ENCODE measurements at regions not wholly inside any gene's neighbourhood (a gene's known extent, or its start where the extent isn't known, plus 50 kb on each side); places are given as distances from the start of the nearest gene placed in this dataset.
A peak's percentile ranks its signal among the peaks of the same experiment; 100 is the strongest.
"Not testable (repeated sequence)": the region's sequence is repeated elsewhere in the genome, so short reads cannot be mapped to it uniquely, and the experiment has no call there.

DNA sequence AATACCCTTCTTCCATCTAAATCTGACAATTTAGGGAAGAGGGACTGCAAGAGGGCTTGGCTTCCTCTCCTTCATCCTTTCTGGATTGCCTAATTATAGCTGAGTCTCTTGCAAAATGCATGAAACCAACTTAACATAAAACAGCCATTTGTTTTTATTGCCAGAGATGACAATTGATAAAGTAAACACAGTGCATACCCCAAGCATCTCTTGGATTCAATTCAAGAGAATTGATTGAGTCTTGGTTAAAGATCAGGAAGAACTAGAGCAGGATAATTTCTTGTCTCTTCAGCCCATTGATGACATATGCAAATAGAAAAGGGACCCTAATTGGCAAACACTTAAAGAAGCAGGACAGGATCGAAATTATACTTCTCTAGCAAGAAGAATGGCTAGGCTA, 617.1 kb upstream of the PTBP2 start:
- Histone ChIP-seq H3K4me3 (no peak overlapping the region), H3K9me3 (ENCODE audit: low read depth, low read length) (no peaks in the 10 kb centered on the region), H3K9ac (ENCODE audit: insufficient read length) (no peak overlapping the region), H3K36me3 (ENCODE audit: insufficient read depth, low read length) (no peaks in the 10 kb centered on the region), H3K27ac (no peak overlapping the region)
- TF ChIP-seq EZH2 (IDR thresholded peaks at IDR 0.05) (no peak), FOXP2 (optimal IDR thresholded peaks at IDR 0.05; ENCODE audit: control extremely low read depth, extremely low read length, insufficient read depth) (no peak), POLR2AphosphoS5 (IDR thresholded peaks at IDR 0.05; ENCODE audit: borderline replicate concordance, low read depth, low read length) (no peak)
- no peak for DNase-seq (ENCODE audit: low read depth, low spot score)

DNA sequence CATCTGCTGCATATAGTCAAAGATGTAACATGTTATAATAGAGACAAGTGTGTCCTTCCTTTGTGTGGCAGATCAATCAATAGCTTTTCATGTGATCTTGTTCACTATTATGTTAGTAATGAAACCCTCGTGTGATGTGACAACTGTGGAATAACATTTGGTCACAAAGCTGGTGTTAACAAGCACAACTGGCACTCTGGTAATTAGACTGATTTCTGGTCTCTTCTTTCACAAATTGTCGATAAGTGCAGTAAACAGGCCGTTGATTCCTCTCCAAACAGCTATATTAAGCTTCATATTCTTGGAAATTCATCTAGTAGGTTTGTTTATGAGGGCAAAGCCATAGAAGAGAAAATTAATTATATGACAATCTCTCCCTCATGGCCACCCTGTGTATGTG, 616.7 kb upstream of the PTBP2 start:
- Histone ChIP-seq H3K36me3 (ENCODE audit: insufficient read depth, low read length) (no peaks in the 10 kb centered on the region), H3K4me3 (no peak overlapping the region), H3K27ac (no peak overlapping the region), H3K9me3 (ENCODE audit: low read depth, low read length) (no peaks in the 10 kb centered on the region), H3K9ac (ENCODE audit: insufficient read length) (no peak overlapping the region)
- TF ChIP-seq EZH2 (IDR thresholded peaks at IDR 0.05) (no peak), FOXP2 (optimal IDR thresholded peaks at IDR 0.05; ENCODE audit: control extremely low read depth, extremely low read length, insufficient read depth) (no peak), POLR2AphosphoS5 (IDR thresholded peaks at IDR 0.05; ENCODE audit: borderline replicate concordance, low read depth, low read length) (no peak)
- DNase-seq (ENCODE audit: low read depth, low spot score) = no peak

DNA sequence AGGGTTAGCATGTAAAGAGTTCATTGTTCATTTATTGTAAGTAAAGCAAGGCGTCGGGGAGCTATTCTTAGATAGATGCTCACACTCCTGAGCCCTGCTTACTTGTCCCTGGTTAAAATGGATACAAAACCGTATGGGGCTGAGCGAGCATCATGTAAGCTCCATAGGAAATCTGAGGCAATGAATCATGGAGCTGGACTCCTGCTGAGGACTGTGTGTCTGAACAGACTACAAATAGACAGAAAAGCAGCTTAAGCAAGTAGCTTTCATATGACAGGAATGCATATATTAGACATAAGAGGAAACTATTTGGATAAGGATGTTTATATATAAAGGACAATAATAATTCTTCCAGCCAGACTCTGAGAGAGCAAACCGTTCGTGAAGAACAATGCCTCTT, 604.9 kb upstream of the PTBP2 start:
- H3K9me3 ChIP-seq (ENCODE audit: low read depth, low read length) = no peaks in the 10 kb centered on the region
- no peak for TF ChIP-seq EZH2 (IDR thresholded peaks at IDR 0.05)
- TF ChIP-seq POLR2AphosphoS5 (IDR thresholded peaks at IDR 0.05; ENCODE audit: borderline replicate concordance, low read depth, low read length) = no peak
- no peak for TF ChIP-seq FOXP2 (optimal IDR thresholded peaks at IDR 0.05; ENCODE audit: control extremely low read depth, extremely low read length, insufficient read depth)
- H3K9ac ChIP-seq (ENCODE audit: insufficient read length) = no peak overlapping the region
- H3K4me3 ChIP-seq = no peak overlapping the region
- H3K27ac ChIP-seq = no peak overlapping the region
- DNase-seq (ENCODE audit: low read depth, low spot score) = peak; percentile 14
- H3K36me3 ChIP-seq (ENCODE audit: insufficient read depth, low read length) = no peaks in the 10 kb centered on the region

DNA sequence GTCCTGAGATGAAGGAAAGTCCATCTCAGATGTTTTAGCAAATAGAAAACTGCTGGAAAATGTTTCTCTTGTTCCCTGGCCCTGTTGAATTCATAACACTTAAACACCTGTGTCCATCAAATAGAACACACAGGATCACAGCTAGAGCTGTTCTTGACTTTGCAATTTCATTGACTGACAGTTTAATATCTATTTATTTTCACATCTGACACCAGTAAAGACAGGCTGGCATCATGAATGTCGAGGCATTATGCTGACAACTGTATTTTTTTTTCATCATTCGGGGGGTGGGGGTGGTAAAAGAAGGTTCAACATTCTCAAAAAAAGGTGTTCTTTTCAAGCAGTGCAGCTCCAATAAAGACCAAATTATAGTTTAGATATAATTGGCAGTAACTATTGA, 591.2 kb upstream of the PTBP2 start:
- DNase-seq (ENCODE audit: low read depth, low spot score) = no peak
- TF ChIP-seq EZH2 (IDR thresholded peaks at IDR 0.05) (no peak), POLR2AphosphoS5 (IDR thresholded peaks at IDR 0.05; ENCODE audit: borderline replicate concordance, low read depth, low read length) (no peak), FOXP2 (optimal IDR thresholded peaks at IDR 0.05; ENCODE audit: control extremely low read depth, extremely low read length, insufficient read depth) (no peak)
- Histone ChIP-seq H3K27ac (no peak overlapping the region), H3K9ac (ENCODE audit: insufficient read length) (no peak overlapping the region), H3K9me3 (ENCODE audit: low read depth, low read length) (no peaks in the 10 kb centered on the region), H3K4me3 (no peak overlapping the region), H3K36me3 (ENCODE audit: insufficient read depth, low read length) (no peaks in the 10 kb centered on the region)

DNA sequence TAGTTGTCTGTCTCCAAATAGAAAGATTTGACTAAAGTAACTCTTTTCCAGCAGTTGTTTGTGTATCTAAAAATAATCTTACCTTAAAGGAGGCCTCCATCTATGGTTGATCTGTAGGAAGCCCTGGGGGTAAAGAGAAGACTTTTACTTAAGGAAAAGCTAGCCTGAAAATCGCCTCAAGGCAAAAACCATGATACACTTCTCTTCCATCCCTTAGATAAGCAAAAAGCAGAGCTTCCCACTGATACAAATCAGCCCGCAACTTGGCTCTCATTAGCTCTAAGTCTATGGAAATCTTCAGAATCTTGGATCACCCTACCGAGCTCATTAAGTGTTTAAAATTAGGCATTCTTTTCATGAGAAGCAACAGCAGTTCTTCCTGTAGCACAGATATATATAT, 576.9 kb upstream of the PTBP2 start:
- H3K9ac ChIP-seq (ENCODE audit: insufficient read length) = no peak overlapping the region
- H3K36me3 ChIP-seq (ENCODE audit: insufficient read depth, low read length) = no peaks in the 10 kb centered on the region
- DNase-seq (ENCODE audit: low read depth, low spot score) = peak; percentile 98
- H3K27ac ChIP-seq = peak overlapping the region; percentile 92
- peak; percentile 22; the same call in 1 of the 2 replicates for TF ChIP-seq POLR2AphosphoS5 (IDR thresholded peaks at IDR 0.05; ENCODE audit: borderline replicate concordance, low read depth, low read length)
- no peak for TF ChIP-seq FOXP2 (optimal IDR thresholded peaks at IDR 0.05; ENCODE audit: control extremely low read depth, extremely low read length, insufficient read depth)
- TF ChIP-seq EZH2 (IDR thresholded peaks at IDR 0.05) = no peak
- no peaks in the 10 kb centered on the region for H3K9me3 ChIP-seq (ENCODE audit: low read depth, low read length)
- peak overlapping the region; percentile 55 for H3K4me3 ChIP-seq

DNA sequence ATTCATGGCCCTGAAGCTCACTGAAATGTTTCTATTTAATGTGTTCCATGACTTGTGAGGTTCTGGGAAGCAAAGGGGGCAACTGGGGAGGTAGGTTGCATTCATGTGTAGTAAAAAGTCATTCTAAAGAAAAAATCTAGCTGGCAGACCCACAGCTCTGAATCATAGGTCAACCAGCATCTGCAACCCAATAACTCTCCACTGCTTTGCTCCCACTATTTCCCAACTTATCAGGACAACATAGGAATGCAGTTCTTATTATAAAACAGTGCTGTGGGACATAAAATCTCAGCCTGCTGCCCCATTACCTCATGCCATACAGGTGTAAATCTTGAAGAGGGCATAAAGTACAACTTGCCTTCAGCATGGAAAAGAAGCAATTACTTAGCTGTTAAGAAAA, 576.1 kb upstream of the PTBP2 start:
- H3K27ac ChIP-seq = peak overlapping the region; percentile 92
- H3K4me3 ChIP-seq = peak overlapping the region; percentile 55; the same call in 1 of the 2 replicates
- H3K9ac ChIP-seq (ENCODE audit: insufficient read length) = no peak overlapping the region
- H3K9me3 ChIP-seq (ENCODE audit: low read depth, low read length) = no peaks in the 10 kb centered on the region
- no peaks in the 10 kb centered on the region for H3K36me3 ChIP-seq (ENCODE audit: insufficient read depth, low read length)
- DNase-seq (ENCODE audit: low read depth, low spot score) = no peak
- TF ChIP-seq EZH2 (IDR thresholded peaks at IDR 0.05) (no peak), POLR2AphosphoS5 (IDR thresholded peaks at IDR 0.05; ENCODE audit: borderline replicate concordance, low read depth, low read length) (no peak), FOXP2 (optimal IDR thresholded peaks at IDR 0.05; ENCODE audit: control extremely low read depth, extremely low read length, insufficient read depth) (no peak)

DNA sequence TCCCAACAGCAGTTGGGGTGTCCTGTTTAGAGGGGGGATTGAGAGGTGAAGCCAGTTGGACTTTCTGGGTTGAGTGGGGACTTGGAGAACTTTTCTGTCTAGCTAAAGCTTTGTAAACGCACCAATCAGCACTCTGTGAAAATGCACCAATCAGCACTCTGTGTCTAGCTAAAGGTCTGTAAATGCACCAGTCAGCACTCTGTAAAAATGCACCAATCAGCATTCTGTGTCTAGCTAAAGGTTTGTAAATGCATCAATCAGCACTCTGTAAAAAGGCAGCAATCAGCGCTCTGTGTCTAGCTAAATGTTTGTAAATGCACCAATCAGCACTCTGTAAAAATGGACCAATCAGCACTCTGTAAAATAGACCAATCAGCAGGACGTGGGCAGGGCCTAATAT, 568.6 kb upstream of the PTBP2 start:
- H3K9ac ChIP-seq (ENCODE audit: insufficient read length); H3K9me3 ChIP-seq (ENCODE audit: low read depth, low read length); DNase-seq (ENCODE audit: low read depth, low spot score); H3K36me3 ChIP-seq (ENCODE audit: insufficient read depth, low read length); H3K4me3 ChIP-seq; H3K27ac ChIP-seq: not testable (repeated sequence)

DNA sequence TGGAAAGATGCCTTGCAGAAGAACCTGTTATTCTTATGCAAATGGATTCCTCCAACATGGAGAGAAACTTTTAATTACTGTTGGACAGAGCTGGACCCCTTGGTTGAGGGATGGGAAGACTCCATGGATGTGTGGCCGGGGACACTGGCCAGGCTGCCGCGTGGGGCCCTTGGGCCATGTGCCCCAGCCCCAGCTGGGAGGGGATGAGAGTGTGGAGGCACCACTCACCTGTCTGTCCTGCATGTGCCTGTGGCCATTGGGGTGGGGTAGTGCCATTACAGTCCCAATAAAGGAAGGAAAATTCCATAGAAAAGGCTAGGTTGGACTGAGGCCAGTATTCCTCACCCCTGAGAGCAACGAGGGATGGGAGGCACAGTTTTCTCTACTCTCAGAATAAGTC, 564.5 kb upstream of the PTBP2 start:
- no peak overlapping the region for H3K9ac ChIP-seq (ENCODE audit: insufficient read length)
- no peak overlapping the region for H3K4me3 ChIP-seq
- no peaks in the 10 kb centered on the region for H3K36me3 ChIP-seq (ENCODE audit: insufficient read depth, low read length)
- peaks cover 4% of the 10 kb centered on the region; the same call in 1 of the 2 replicates for H3K9me3 ChIP-seq (ENCODE audit: low read depth, low read length)
- TF ChIP-seq POLR2AphosphoS5 (IDR thresholded peaks at IDR 0.05; ENCODE audit: borderline replicate concordance, low read depth, low read length) (no peak), FOXP2 (optimal IDR thresholded peaks at IDR 0.05; ENCODE audit: control extremely low read depth, extremely low read length, insufficient read depth) (no peak), EZH2 (IDR thresholded peaks at IDR 0.05) (no peak)
- no peak for DNase-seq (ENCODE audit: low read depth, low spot score)
- H3K27ac ChIP-seq = no peak overlapping the region

DNA sequence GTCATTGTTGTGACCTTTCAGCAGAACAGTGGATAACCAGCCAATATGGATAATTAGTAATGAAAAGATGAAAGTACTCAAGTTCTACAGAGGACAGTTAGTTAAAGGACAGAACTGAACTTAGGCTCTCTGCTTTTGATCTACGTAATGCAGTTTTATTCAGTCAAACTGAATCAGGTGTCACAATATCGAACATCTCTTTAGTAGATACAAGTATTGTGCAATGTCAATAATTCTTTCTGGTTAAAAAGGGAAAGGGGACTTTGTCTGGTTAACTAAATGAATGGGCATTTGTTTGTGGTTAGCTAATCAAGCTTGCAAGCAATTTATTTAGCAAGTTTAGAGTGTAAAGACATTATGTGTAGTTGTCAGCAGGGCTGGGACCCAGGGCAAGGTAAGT, 562.2 kb upstream of the PTBP2 start:
- no peak overlapping the region for H3K4me3 ChIP-seq
- DNase-seq (ENCODE audit: low read depth, low spot score) = no peak
- H3K27ac ChIP-seq = no peak overlapping the region
- no peaks in the 10 kb centered on the region for H3K36me3 ChIP-seq (ENCODE audit: insufficient read depth, low read length)
- H3K9me3 ChIP-seq (ENCODE audit: low read depth, low read length) = peaks cover 2% of the 10 kb centered on the region; the same call in 1 of the 2 replicates
- H3K9ac ChIP-seq (ENCODE audit: insufficient read length) = no peak overlapping the region
- no peak for TF ChIP-seq FOXP2 (optimal IDR thresholded peaks at IDR 0.05; ENCODE audit: control extremely low read depth, extremely low read length, insufficient read depth)
- TF ChIP-seq EZH2 (IDR thresholded peaks at IDR 0.05) = no peak
- TF ChIP-seq POLR2AphosphoS5 (IDR thresholded peaks at IDR 0.05; ENCODE audit: borderline replicate concordance, low read depth, low read length) = no peak

All from SK-N-MC (cell line).